DMS153 treated with DMSO at 0.1 percent for 48 hours (cell line): ENCODE measurements at regions not wholly inside any gene's neighbourhood (a gene's known extent, or its start where the extent isn't known, plus 50 kb on each side); places are given as distances from the start of the nearest gene placed in this dataset.
"Not testable (repeated sequence)": the region's sequence is repeated elsewhere in the genome, so short reads cannot be mapped to it uniquely, and the experiment has no call there.

Experiments used
- DNase-seq: peaks from one replicate; lab custom pipeline; 2025; ENCODE audit not compliant: unreplicated experiment; lab: John Stamatoyannopoulos, UW

GRCh38 chr5:174612686-174613085, 111.7 kb upstream of the MSX2 start:
- no peak for DNase-seq

- DNase-seq: no peak
Observed at GRCh38 chr5:174614500-174615135, 109.8 kb upstream of the MSX2 start.

GRCh38 chr5:174616036-174616435, 108.3 kb upstream of the MSX2 start:
- DNase-seq: no peak

GRCh38 chr5:174617285-174617684, 107.1 kb upstream of the MSX2 start:
- DNase-seq: no peak

GRCh38 chr5:174617910-174618309, 106.5 kb upstream of the MSX2 start:
- no peak for DNase-seq

- DNase-seq: no peak
Observed at GRCh38 chr5:174618589-174618988, 105.8 kb upstream of the MSX2 start.

GRCh38 chr5:174622067-174622466, 102.3 kb upstream of the MSX2 start:
- no peak for DNase-seq

GRCh38 chr5:174623018-174623417, 101.4 kb upstream of the MSX2 start:
- no peak for DNase-seq

GRCh38 chr5:174623433-174624019, 100.9 kb upstream of the MSX2 start:
- peak; percentile 32 for DNase-seq

- DNase-seq: no peak
Observed at GRCh38 chr5:174624733-174625522, 99.5 kb upstream of the MSX2 start.

- no peak for DNase-seq
Observed at GRCh38 chr5:174625591-174626350, 98.6 kb upstream of the MSX2 start.

- DNase-seq: no peak
Observed at GRCh38 chr5:174626369-174626920, 97.9 kb upstream of the MSX2 start.

GRCh38 chr5:174636094-174636493, 88.3 kb upstream of the MSX2 start:
- DNase-seq: no peak

GRCh38 chr5:174642816-174643405, 81.5 kb upstream of the MSX2 start:
- DNase-seq: no peak

- DNase-seq: no peak
Observed at GRCh38 chr5:174644436-174644835, 79.9 kb upstream of the MSX2 start.

- DNase-seq: no peak
Observed at GRCh38 chr5:174644923-174645322, 79.5 kb upstream of the MSX2 start.

GRCh38 chr5:174645677-174646076, 78.7 kb upstream of the MSX2 start:
- no peak for DNase-seq

- DNase-seq: not testable (repeated sequence)
Observed at GRCh38 chr5:174648618-174649017, 75.8 kb upstream of the MSX2 start.

GRCh38 chr5:174649391-174649790, 75.0 kb upstream of the MSX2 start:
- no peak for DNase-seq

- no peak for DNase-seq
Observed at GRCh38 chr5:174654442-174654841, 69.9 kb upstream of the MSX2 start.

GRCh38 chr5:174655351-174655750, 69.0 kb upstream of the MSX2 start:
- DNase-seq: no peak
